Fibroblast of lung (primary cell): ENCODE measurements at regions not wholly inside any gene's neighbourhood (a gene's known extent, or its start where the extent isn't known, plus 50 kb on each side); places are given as distances from the start of the nearest gene placed in this dataset.
"Not testable (repeated sequence)": the region's sequence is repeated elsewhere in the genome, so short reads cannot be mapped to it uniquely, and the experiment has no call there.

Source experiments
- EZH2 ChIP-seq: IDR thresholded peaks from 2 replicates; pipeline ENCODE4 v1.5.1; 2012; ENCODE audit warnings: low read length, control low read depth, mild to moderate bottlenecking; ENCODE audit errors: missing control alignments
- TF ChIP-seq, protein P1 (sequence below), 2 donors: IDR thresholded peaks in 1 of 2; conservative IDR thresholded peaks in 1 of 2; 1 replicate in 1 of 2; 2 replicates in 1 of 2; pipeline ENCODE4 v1.5.1; 2011 to 2012; ENCODE audit warnings: low read length in 2 of 2, control low read depth in 1 of 2, inconsistent platforms in 1 of 2, low read depth in 1 of 2, mild to moderate bottlenecking in 1 of 2

DNA sequence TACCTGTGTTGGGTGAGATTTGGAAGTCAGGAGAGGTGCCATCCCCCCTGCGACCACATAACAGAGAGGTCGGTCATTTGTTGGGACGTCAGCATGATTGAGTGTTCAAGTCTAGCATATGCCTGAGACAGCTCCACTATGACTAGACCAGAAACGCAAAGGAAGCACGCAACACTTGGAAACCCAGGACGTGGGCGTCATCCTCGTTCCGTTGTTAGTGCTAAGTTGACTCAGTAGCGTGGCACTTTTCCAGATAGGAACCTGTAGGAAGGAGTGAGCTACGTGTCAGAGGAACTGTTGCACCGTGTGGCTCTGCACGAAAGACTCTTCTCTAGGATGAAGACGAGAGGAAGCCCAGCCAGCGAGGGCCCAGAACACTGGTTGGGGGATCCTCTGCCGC is 431.2 kb upstream of the AMELY start:
- TF ChIP-seq, protein P1, sequence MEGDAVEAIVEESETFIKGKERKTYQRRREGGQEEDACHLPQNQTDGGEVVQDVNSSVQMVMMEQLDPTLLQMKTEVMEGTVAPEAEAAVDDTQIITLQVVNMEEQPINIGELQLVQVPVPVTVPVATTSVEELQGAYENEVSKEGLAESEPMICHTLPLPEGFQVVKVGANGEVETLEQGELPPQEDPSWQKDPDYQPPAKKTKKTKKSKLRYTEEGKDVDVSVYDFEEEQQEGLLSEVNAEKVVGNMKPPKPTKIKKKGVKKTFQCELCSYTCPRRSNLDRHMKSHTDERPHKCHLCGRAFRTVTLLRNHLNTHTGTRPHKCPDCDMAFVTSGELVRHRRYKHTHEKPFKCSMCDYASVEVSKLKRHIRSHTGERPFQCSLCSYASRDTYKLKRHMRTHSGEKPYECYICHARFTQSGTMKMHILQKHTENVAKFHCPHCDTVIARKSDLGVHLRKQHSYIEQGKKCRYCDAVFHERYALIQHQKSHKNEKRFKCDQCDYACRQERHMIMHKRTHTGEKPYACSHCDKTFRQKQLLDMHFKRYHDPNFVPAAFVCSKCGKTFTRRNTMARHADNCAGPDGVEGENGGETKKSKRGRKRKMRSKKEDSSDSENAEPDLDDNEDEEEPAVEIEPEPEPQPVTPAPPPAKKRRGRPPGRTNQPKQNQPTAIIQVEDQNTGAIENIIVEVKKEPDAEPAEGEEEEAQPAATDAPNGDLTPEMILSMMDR (conservative IDR thresholded peaks at IDR 0.05 in 1 of 2, IDR thresholded peaks at IDR 0.05 in 1 of 2; ENCODE audit: low read depth in 1 of 2, low read length in 2 of 2): not testable (repeated sequence)
- TF ChIP-seq EZH2: not testable (repeated sequence)
